HL-60 (cell line): ENCODE measurements at regions not wholly inside any gene's neighbourhood (a gene's known extent, or its start where the extent isn't known, plus 50 kb on each side); places are given as distances from the start of the nearest gene placed in this dataset.

Experiments
- DNase-seq, 2 experiments: peaks; one replicate each; pipeline ENCODE4 v3.0.0-alpha.2; 2010 to 2020; ENCODE audit warnings: low read depth in 1 of 2, low spot score in 1 of 2
- H3K27ac ChIP-seq: fragments of 250-450 bp; sonication (Bioruptor Pico); replicated peaks from 2 replicates; pipeline ENCODE4 v1.5.1; 2020; ENCODE audit warnings: mild to moderate bottlenecking, moderate library complexity
- H3K27me3 ChIP-seq: fragments of 250-450 bp; sonication (Bioruptor Pico); 2 replicates; pipeline ENCODE4 v1.5.1; 2021; ENCODE audit warnings: mild to moderate bottlenecking, moderate library complexity; ENCODE audit not compliant: insufficient read depth, poor library complexity, severe bottlenecking
- H3K4me3 ChIP-seq: replicated peaks from 2 replicates; pipeline ENCODE4 v1.5.1; 2011; ENCODE audit warnings: mild to moderate bottlenecking, control low read depth, low read length; ENCODE audit not compliant: insufficient read depth
- GABPA ChIP-seq: IDR thresholded peaks from 2 replicates; pipeline ENCODE4 v1.6.1; 2012; ENCODE audit warnings: low read depth
- POLR2AphosphoS5 ChIP-seq: IDR thresholded peaks from 2 replicates; pipeline ENCODE4 v1.6.1; 2012; ENCODE audit warnings: low read depth
- SPI1 ChIP-seq: IDR thresholded peaks from 2 replicates; pipeline ENCODE4 v1.6.1; 2012; ENCODE audit warnings: low read depth, mild to moderate bottlenecking, borderline replicate concordance
- TF ChIP-seq, protein P1 (sequence below): IDR thresholded peaks from 2 replicates; pipeline ENCODE4 v1.6.1; 2012; ENCODE audit warnings: low read depth; ENCODE audit not compliant: insufficient replicate concordance
- TF ChIP-seq, protein P2 (sequence below): IDR thresholded peaks from one replicate; pipeline ENCODE4 v1.5.1; 2011; ENCODE audit warnings: low read length, control low read depth, inconsistent platforms; ENCODE audit not compliant: insufficient read depth

DNA sequence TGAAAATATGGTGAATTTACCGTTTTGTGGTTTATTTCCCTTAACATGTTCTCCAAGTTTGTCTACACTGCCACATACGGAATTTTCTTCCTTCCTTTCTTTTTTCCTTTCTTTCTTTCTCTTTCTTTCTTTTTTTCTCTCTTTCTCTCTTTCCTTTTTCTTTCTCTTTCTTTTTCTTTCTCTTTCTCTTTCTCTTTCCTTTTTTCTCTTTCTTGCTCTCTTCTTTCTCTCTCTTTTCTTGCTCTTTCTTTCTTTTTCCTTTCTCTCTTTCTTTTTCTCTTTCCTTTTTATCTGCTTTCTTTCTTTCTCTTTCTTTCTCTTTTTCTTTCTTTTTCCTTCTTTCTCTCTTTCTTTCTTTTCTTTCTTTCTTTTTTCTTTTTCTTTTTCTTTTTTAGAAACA is 1962.3 kb upstream of the PCDH20 start:
- Histone ChIP-seq H3K4me3 (no peak overlapping the region), H3K27me3 (no peaks in the 10 kb centered on the region)

DNA sequence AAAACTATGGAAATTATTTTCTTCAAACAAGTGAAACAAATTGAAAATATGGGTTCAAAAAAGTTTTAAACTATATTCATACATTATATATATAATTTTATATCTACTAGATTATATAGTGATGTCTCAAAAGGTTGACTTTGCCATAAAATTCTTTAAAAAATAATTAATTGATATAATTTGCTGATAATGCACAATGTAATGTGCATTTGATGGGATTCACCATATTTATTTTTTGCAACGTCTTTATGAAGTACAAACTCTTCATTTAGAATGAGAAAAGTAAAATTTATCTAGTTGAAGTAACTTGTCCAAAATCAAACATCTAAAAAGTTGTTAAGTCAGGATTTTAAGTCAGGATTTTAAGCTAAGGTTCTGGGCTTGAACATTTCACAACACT is 1954.5 kb upstream of the PCDH20 start:
- H3K27ac ChIP-seq = no peak overlapping the region
- H3K27me3 ChIP-seq = no peaks in the 10 kb centered on the region
- TF ChIP-seq, protein P1, sequence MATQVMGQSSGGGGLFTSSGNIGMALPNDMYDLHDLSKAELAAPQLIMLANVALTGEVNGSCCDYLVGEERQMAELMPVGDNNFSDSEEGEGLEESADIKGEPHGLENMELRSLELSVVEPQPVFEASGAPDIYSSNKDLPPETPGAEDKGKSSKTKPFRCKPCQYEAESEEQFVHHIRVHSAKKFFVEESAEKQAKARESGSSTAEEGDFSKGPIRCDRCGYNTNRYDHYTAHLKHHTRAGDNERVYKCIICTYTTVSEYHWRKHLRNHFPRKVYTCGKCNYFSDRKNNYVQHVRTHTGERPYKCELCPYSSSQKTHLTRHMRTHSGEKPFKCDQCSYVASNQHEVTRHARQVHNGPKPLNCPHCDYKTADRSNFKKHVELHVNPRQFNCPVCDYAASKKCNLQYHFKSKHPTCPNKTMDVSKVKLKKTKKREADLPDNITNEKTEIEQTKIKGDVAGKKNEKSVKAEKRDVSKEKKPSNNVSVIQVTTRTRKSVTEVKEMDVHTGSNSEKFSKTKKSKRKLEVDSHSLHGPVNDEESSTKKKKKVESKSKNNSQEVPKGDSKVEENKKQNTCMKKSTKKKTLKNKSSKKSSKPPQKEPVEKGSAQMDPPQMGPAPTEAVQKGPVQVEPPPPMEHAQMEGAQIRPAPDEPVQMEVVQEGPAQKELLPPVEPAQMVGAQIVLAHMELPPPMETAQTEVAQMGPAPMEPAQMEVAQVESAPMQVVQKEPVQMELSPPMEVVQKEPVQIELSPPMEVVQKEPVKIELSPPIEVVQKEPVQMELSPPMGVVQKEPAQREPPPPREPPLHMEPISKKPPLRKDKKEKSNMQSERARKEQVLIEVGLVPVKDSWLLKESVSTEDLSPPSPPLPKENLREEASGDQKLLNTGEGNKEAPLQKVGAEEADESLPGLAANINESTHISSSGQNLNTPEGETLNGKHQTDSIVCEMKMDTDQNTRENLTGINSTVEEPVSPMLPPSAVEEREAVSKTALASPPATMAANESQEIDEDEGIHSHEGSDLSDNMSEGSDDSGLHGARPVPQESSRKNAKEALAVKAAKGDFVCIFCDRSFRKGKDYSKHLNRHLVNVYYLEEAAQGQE = no peak
- TF ChIP-seq GABPA = no peak
- no peak for TF ChIP-seq POLR2AphosphoS5
- no peak for TF ChIP-seq SPI1
- TF ChIP-seq, protein P2, sequence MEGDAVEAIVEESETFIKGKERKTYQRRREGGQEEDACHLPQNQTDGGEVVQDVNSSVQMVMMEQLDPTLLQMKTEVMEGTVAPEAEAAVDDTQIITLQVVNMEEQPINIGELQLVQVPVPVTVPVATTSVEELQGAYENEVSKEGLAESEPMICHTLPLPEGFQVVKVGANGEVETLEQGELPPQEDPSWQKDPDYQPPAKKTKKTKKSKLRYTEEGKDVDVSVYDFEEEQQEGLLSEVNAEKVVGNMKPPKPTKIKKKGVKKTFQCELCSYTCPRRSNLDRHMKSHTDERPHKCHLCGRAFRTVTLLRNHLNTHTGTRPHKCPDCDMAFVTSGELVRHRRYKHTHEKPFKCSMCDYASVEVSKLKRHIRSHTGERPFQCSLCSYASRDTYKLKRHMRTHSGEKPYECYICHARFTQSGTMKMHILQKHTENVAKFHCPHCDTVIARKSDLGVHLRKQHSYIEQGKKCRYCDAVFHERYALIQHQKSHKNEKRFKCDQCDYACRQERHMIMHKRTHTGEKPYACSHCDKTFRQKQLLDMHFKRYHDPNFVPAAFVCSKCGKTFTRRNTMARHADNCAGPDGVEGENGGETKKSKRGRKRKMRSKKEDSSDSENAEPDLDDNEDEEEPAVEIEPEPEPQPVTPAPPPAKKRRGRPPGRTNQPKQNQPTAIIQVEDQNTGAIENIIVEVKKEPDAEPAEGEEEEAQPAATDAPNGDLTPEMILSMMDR = no peak
- H3K4me3 ChIP-seq = no peak overlapping the region
- DNase-seq = no peak

More for the DNA sequence above, 1962.3 kb upstream of the PCDH20 start:
- no peak for DNase-seq
- no peak overlapping the region for H3K27ac ChIP-seq
- no peak for TF ChIP-seq POLR2AphosphoS5
- TF ChIP-seq, protein P1 = no peak
- TF ChIP-seq GABPA = no peak
- TF ChIP-seq, protein P2 = no peak

DNA sequence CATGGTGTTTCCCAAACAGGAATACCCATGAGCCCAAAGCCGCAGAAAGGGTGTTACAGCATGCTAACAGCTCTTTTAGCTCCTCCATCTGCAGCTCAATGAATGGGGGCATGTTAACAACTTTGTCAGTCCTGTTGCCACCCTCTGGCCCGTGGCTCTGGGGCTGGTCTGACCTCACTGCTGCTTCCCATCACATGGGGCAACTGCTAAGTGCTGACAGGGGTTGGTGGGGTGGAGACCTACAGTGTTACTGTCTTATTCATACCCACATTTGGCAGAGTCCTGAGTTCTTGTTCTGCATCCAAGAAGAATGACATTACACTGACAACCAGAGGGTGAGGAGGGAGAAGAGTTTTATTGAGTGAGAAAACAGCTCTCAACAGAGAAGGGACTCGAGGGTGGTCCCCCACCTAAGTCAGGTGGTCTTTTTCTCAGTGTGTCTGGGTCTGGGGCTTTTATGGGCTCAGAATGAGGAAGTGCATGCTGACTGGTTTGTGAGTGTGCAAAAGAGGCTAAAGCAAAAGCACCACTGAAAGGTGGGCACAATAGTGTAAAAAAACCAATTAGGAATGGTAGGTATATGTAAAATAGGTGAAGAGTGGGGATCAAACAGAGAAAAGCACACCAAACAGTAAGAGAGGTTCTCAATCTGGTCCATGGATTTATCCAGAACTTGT is 1952.0 kb upstream of the PCDH20 start:
- Histone ChIP-seq H3K4me3 (no peak overlapping the region), H3K27me3 (no peaks in the 10 kb centered on the region), H3K27ac (no peak overlapping the region)
- peak; percentile 57 for TF ChIP-seq SPI1
- TF ChIP-seq, protein P2 = no peak
- no peak for TF ChIP-seq GABPA
- TF ChIP-seq POLR2AphosphoS5 = no peak
- TF ChIP-seq, protein P1 = no peak
- DNase-seq = no peak
